GM19239 (cell line): ENCODE measurements at regions not wholly inside any gene's neighbourhood (a gene's known extent, or its start where the extent isn't known, plus 50 kb on each side); places are given as distances from the start of the nearest gene placed in this dataset.
"Not testable (repeated sequence)": the region's sequence is repeated elsewhere in the genome, so short reads cannot be mapped to it uniquely, and the experiment has no call there.

ENCODE experiments used
- DNase-seq: peaks from one replicate; pipeline ENCODE4 v3.0.0; 2011; ENCODE audit warnings: low spot score; ENCODE audit not compliant: insufficient read length
- FAIRE-seq: peaks from 2 replicates; lab custom pipeline; 2011; peaks lifted over from hg19 to GRCh38; lab: Jason Lieb, UNC

GRCh38 chr4:84381759-84382158 lies 117.3 kb downstream of the NKX6-1 start:
- no peak for FAIRE-seq
- no peak for DNase-seq

DNA sequence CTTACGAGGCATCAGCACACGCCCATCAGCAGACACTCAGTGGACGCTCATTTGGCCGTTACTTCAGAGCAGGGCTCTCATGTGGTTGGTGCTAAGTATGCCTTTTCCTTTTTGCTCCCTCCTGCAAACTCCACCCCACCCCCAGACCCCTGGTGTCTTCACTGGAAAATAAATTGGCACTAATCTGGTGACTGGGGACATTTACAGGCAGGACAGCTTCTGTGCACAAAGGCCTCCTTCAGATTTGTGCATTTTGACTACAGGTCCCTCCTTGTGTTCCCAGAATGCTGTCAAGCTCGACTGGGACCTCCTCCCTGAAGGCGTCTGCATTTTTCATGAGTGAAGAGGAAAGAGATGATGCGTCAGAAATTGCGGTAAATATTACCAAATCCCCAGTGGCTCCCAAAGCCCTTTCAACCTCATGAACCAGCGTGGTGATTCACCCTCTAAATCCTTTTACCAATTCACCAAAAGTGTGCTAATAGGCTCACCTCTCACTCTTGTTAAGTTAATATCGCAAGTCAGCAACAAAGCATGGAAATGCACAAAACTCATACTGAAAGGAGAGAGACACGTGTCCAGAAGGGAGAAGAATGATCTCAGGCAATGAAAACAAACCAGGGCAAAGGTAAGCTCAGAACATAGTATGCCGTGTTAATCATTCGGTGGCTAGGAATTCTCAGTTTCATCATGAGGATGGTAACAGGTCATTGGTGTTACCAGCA lies 119.0 kb downstream of the NKX6-1 start:
- DNase-seq (no peak), FAIRE-seq (no peak)

DNA sequence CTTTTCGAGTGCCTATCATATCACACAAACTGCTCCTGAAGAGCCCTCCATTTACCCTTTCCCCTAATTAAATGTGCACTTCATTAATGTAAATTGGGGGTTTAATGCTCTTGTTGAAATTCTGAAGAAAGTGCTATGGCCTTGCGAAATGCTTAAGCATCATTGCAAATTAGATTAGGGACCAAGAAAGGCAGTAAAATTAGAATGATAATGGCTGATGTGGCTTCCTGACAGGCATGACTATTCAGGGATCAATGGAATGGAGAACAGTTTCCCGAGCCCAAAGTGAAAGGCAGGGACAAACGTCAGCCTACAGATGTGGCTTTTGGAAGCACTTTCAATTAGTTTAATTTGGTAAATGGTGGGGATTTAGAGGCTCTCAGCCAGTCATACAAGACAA lies 120.1 kb downstream of the NKX6-1 start:
- FAIRE-seq (no peak), DNase-seq (no peak)

- no peak for FAIRE-seq
- DNase-seq: no peak
Measured at GRCh38 chr4:84378356-84378755, 120.7 kb downstream of the NKX6-1 start.

GRCh38 chr4:84366907-84367306 lies 132.2 kb downstream of the NKX6-1 start:
- FAIRE-seq (no peak), DNase-seq (no peak)

- FAIRE-seq (no peak), DNase-seq (no peak)
Measured at GRCh38 chr4:84366161-84366560, 132.9 kb downstream of the NKX6-1 start.

GRCh38 chr4:84362896-84363655 lies 136.0 kb downstream of the NKX6-1 start:
- no peak for FAIRE-seq
- no peak for DNase-seq

- FAIRE-seq (no peak), DNase-seq (no peak)
Measured at GRCh38 chr4:84342161-84342560, 156.9 kb downstream of the NKX6-1 start.

GRCh38 chr4:84341559-84341958 lies 157.5 kb downstream of the NKX6-1 start:
- no peak for FAIRE-seq
- no peak for DNase-seq

DNA sequence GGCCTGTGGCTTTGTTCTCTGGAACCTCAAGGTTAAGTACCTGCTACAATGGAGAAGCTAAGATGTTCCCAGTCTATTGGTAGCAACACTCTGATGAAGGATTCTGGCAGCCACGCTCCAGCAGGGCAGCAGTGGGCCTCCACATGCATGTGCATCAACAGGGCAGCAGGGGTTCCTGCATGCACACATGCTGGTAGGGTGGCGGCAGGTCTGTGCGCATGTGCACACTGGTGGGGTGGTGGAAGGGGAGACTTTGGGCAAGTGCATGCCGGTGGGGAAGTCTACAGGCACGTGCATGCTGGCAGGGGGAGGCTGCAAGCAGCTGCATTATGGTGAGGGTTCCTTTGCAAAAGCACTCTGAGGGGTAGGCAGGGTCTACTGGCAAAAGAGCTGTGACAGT lies 160.7 kb downstream of the NKX6-1 start:
- FAIRE-seq (no peak), DNase-seq (no peak)

- no peak for DNase-seq
- no peak for FAIRE-seq
Measured at GRCh38 chr4:84336964-84337705, 162.0 kb downstream of the NKX6-1 start.

GRCh38 chr4:84327526-84327925 lies 171.6 kb downstream of the NKX6-1 start:
- no peak for DNase-seq
- FAIRE-seq: no peak

GRCh38 chr4:84325625-84326024 lies 173.5 kb downstream of the NKX6-1 start:
- DNase-seq (no peak), FAIRE-seq (no peak)

DNA sequence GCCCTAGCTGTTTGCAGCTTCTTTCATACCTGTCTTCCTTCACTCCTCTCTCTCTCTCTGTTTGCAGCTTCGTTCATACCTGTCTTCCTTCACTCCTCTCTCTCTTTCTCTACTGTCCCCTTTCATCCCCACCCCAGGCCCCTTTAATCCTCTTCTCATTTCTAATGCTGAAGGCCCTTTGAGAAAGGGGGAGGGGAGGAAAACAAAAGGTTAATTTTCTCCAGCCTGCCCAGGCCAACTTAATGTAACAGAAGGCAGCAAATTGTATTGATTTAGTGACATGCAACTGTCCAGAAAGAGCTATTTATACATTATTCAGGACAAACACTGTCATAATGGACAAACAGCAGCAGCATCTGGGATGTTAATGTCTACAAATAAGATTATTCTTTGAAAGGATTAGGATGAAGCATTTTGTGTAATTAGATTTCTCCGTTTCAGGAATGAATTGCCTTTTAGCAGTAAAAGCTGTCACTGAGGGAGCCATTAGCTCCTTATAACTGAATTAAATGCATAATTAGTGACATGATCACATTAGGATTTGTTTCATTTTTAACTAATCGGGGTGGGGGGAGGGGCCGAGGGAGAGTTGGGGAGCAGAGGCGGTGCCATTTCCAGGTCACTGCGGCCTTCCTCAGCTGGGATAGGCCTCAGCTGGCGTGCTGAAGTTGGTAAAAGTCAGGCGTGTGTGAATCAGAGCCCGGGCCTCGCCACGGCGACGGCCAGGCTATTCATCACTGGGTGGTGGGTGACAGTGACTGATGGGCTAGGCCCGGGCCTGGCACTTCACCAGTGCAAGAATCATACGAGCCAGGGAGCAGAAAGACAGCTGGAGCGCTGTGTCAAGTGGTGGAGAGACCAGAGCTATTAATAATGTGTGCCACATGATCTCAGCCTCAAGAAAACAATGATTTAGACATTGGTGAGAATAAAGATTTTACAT lies 174.5 kb downstream of the NKX6-1 start:
- no peak for FAIRE-seq
- DNase-seq: no peak

- DNase-seq (no peak), FAIRE-seq (no peak)
Measured at GRCh38 chr4:84319124-84319523, 180.0 kb downstream of the NKX6-1 start.

- DNase-seq (no peak), FAIRE-seq (peak; percentile 56)
Measured at GRCh38 chr4:84317513-84317912, 181.6 kb downstream of the NKX6-1 start.

DNA sequence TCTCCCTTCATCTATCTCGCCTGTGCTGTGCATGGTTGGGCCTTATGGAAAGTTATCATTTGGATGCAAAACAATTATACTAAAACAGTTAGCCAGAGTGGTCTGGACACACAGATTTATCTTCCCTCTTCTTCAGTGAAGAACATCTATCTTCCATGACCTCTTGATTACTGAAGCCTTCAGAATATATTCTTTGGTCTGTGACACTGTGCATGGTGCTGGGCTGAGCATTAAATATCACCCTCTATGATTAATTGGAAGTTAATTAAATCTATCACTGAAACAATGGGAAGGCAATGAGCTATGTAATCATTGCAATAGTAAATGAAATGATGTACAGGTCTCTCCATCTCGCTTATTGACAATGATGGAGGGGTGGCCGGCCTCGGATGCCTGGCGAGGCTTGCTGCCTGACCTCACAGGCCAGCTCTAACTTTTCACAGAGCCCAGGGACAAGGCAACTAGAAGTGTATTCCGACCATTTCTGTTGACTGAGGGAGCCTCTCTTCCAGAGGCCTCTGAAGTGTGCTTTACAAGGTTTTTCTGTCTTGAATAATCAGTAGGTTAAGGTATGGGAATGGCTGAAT lies 186.6 kb downstream of the NKX6-1 start:
- FAIRE-seq (no peak), DNase-seq (no peak)

GRCh38 chr4:84309191-84309590 lies 189.9 kb downstream of the NKX6-1 start:
- no peak for DNase-seq
- FAIRE-seq: no peak

DNA sequence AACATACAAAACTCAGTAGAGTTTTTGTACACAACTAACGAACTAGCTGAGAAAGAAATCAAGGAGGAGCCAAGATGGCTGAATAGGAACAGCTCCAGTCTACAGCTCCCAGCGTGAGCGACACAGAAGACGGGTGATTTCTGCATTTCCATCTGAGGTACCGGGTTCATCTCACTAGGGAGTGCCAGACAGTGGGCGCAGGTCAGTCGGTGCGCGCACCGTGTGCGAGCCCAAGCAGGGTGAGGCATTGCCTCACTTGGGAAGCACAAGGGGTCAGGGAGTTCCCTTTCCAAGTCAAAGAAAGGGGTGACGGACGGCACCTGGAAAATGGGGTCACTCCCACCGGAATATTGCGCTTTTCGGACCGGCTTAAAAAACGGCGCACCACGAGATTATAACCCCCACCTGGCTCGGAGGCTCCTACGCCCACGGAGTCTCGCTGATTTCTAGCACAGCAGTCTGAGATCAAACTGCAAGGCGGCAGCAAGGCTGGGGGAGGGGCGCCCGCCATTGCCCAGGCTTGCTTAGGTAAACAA lies 200.3 kb downstream of the NKX6-1 start:
- not testable (repeated sequence) for DNase-seq, FAIRE-seq
